ENCODE measurements at regions not wholly inside any gene's neighbourhood (a gene's known extent, or its start where the extent isn't known, plus 50 kb on each side); places are given as distances from the start of the nearest gene placed in this dataset.

DNA sequence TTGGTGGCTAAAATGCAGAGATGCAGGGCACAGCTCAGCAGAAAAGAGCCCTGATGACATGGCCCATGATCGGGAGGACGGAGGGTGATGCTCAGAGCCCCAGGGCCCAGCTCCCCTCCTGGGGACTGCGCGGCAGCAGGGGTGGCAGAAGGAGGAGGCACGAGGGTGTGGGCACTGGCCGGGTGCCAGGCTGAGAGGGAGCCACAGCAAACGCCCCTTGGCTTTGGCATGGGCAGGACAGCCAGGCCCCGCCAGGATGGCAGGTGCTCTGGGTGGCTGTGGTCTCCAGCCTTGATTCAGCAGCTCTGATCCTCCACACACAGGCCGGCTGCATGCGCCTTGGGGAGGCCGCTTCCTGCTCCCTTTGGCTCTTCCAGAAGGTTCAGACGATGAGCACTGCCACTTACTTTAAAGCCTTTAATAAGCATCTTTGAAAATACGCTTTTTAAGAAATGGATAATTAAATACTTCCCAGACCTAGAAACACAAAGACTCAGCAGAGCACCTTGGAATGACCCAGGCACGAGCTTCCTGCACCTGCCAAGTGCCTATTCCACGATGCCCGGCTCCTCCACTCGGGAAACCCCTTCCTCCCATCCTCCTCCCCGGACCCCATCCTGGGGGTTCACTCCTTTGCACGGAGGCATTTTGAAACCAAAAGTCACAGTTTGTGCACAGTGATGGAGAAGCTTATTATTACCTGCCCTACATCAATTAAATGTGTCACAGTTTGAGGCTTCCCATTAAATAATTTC lies 78.5 kb upstream of the SNTG2 start:
- 87% methylated on average over 19 of the region's 19 CpGs for WGBS
- no peak overlapping the region for H3K18ac ChIP-seq (ENCODE audit: low read depth in 1 of 2, low read length in 2 of 2)
- no peak for DNase-seq

DNA sequence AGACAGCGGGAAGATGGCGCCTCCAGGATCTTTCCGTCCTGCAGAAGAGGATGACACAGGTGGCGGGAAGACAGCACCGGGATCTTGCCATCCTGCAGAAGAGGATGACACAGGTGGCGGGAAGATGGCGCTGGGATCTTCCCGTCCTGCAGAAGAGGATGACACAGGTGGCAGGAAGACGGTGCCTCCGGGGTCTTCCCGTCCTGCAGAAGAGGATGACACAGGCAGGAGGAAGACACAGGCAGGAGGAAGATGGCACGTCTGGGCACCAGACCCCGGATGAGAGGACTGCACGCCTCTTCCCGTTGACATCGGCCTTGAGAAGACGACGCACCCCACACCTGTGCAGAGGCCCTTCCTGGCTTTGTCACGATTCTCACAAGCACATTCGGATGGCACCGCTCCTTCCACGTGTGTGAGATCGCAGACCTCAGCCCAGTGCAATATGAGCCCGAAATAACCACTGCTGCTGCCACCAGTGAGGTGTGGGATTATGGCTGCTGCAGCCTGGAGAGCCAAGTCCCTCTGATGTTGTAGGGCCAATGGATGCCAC lies 79.4 kb upstream of the SNTG2 start:
- H2BK5ac ChIP-seq (ENCODE audit: low read depth, low read length, poor library complexity, severe bottlenecking): no peak overlapping the region
- peaks cover 0 to 70% of the 10 kb centered on the region in 2 experiments for H3K27me3 ChIP-seq (ENCODE audit: control insufficient read depth in 1 of 2, insufficient read depth in 1 of 2, low read length in 2 of 2)
- peaks cover 2% of the 10 kb centered on the region for H3K4me1 ChIP-seq (ENCODE audit: control insufficient read depth, insufficient read depth, low read depth, low read length)
- H2AK5ac ChIP-seq (ENCODE audit: low read length, severe bottlenecking): no peak overlapping the region
- no peak overlapping the region for H4K8ac ChIP-seq (ENCODE audit: low read length)
- no peak overlapping the region for H2BK15ac ChIP-seq (ENCODE audit: low read depth, poor library complexity, severe bottlenecking)
- H4K91ac ChIP-seq (ENCODE audit: low read length): no peak overlapping the region
- H3K9ac ChIP-seq (ENCODE audit: low read length): no peak overlapping the region
- no peak overlapping the region for H3K4me3 ChIP-seq (ENCODE audit: insufficient read depth in 1 of 2, low read depth in 1 of 2, low read length in 2 of 2)
- H3K14ac ChIP-seq (ENCODE audit: low read length in 2 of 2): no peak overlapping the region
- no peaks in the 10 kb centered on the region for H3K36me3 ChIP-seq (ENCODE audit: control insufficient read depth in 1 of 2, insufficient read depth in 2 of 2, low read depth in 1 of 2, low read length in 2 of 2)
- no peak overlapping the region for H3K4ac ChIP-seq (ENCODE audit: low read depth in 1 of 2, low read length in 2 of 2)
- no peak overlapping the region for H3K4me2 ChIP-seq (ENCODE audit: low read length, poor library complexity, severe bottlenecking)
- no peak for DNase-seq
- H3K9me3 ChIP-seq (ENCODE audit: control insufficient read depth, low read length): no peaks in the 10 kb centered on the region
- WGBS: 86% methylated on average over 24 of the region's 24 CpGs
- no peak overlapping the region for H3K23ac ChIP-seq (ENCODE audit: low read length in 2 of 2)
- no peak overlapping the region for H2BK120ac ChIP-seq (ENCODE audit: low read depth, low read length)
- no peak overlapping the region for H3K18ac ChIP-seq (ENCODE audit: low read depth in 1 of 2, low read length in 2 of 2)
- H3K27ac ChIP-seq (ENCODE audit: low read length, poor library complexity, severe bottlenecking): no peak overlapping the region
- H2BK12ac ChIP-seq (ENCODE audit: low read length in 2 of 2): no peak overlapping the region
- no peak overlapping the region for H2AFZ ChIP-seq (ENCODE audit: low read depth, low read length)
- no peaks in the 10 kb centered on the region for H3K79me1 ChIP-seq (replicated peaks; ENCODE audit: low read length, poor library complexity, severe bottlenecking)

More for the DNA sequence above, 78.5 kb upstream of the SNTG2 start:
- Histone ChIP-seq H3K79me1 (replicated peaks; ENCODE audit: low read length, poor library complexity, severe bottlenecking) (no peaks in the 10 kb centered on the region), H3K14ac (ENCODE audit: low read length in 2 of 2) (no peak overlapping the region), H3K9me3 (ENCODE audit: control insufficient read depth, low read length) (no peaks in the 10 kb centered on the region), H2BK5ac (ENCODE audit: low read depth, low read length, poor library complexity, severe bottlenecking) (no peak overlapping the region), H3K4me2 (ENCODE audit: low read length, poor library complexity, severe bottlenecking) (no peak overlapping the region), H3K27ac (ENCODE audit: low read length, poor library complexity, severe bottlenecking) (no peak overlapping the region), H4K91ac (ENCODE audit: low read length) (no peak overlapping the region), H3K4ac (ENCODE audit: low read depth in 1 of 2, low read length in 2 of 2) (no peak overlapping the region), H3K4me3 (ENCODE audit: insufficient read depth in 1 of 2, low read depth in 1 of 2, low read length in 2 of 2) (no peak overlapping the region), H2BK15ac (ENCODE audit: low read depth, poor library complexity, severe bottlenecking) (no peak overlapping the region), H3K27me3 (ENCODE audit: control insufficient read depth in 1 of 2, insufficient read depth in 1 of 2, low read length in 2 of 2) (peaks cover 0 to 61% of the 10 kb centered on the region in 2 experiments), H3K23ac (ENCODE audit: low read length in 2 of 2) (no peak overlapping the region), H4K8ac (ENCODE audit: low read length) (no peak overlapping the region), H3K36me3 (ENCODE audit: control insufficient read depth in 1 of 2, insufficient read depth in 2 of 2, low read depth in 1 of 2, low read length in 2 of 2) (no peaks in the 10 kb centered on the region), H3K4me1 (ENCODE audit: control insufficient read depth, insufficient read depth, low read depth, low read length) (peaks cover 2% of the 10 kb centered on the region), H3K9ac (ENCODE audit: low read length) (no peak overlapping the region), H2BK12ac (ENCODE audit: low read length in 2 of 2) (no peak overlapping the region), H2BK120ac (ENCODE audit: low read depth, low read length) (no peak overlapping the region), H2AFZ (ENCODE audit: low read depth, low read length) (no peak overlapping the region), H2AK5ac (ENCODE audit: low read length, severe bottlenecking) (no peak overlapping the region)

- H3K27ac ChIP-seq (ENCODE audit: low read length, poor library complexity, severe bottlenecking): no peak overlapping the region
These were observed 80.2 kb upstream of the SNTG2 start for GRCh38 chr2:870426-870825.

DNA sequence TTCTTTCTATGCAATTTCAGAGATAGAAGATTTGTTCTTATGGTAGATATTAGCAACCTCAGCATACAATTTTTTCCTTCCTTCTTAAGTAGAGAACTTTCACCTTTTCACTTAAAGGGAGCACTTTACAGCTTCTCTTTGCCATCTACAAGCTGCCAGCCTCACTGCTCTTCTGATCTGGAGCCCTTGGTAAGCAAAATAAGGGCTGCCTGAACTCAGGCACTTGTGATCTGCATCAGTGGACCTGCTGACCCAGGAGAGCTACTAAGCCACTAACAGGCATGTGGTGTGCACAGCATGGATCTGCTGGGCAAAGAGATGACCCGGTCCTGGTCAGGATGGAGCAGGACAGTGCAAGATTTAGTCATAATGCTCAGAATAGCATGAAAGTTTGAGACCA lies 80.8 kb upstream of the SNTG2 start:
- Histone ChIP-seq H3K27me3 (ENCODE audit: control insufficient read depth in 1 of 2, insufficient read depth in 1 of 2, low read length in 2 of 2) (peaks cover 0 to 73% of the 10 kb centered on the region in 2 experiments), H3K23ac (ENCODE audit: low read length in 2 of 2) (no peak overlapping the region), H3K27ac (ENCODE audit: low read length, poor library complexity, severe bottlenecking) (no peak overlapping the region), H4K91ac (ENCODE audit: low read length) (no peak overlapping the region), H3K4me1 (ENCODE audit: control insufficient read depth, insufficient read depth, low read depth, low read length) (peaks cover 2% of the 10 kb centered on the region), H2AK5ac (ENCODE audit: low read length, severe bottlenecking) (no peak overlapping the region), H2AFZ (ENCODE audit: low read depth, low read length) (no peak overlapping the region), H3K4me2 (ENCODE audit: low read length, poor library complexity, severe bottlenecking) (no peak overlapping the region), H3K36me3 (ENCODE audit: control insufficient read depth in 1 of 2, insufficient read depth in 2 of 2, low read depth in 1 of 2, low read length in 2 of 2) (no peaks in the 10 kb centered on the region), H2BK12ac (ENCODE audit: low read length in 2 of 2) (no peak overlapping the region), H3K9me3 (ENCODE audit: control insufficient read depth, low read length) (no peaks in the 10 kb centered on the region), H3K9ac (ENCODE audit: low read length) (no peak overlapping the region), H3K18ac (ENCODE audit: low read depth in 1 of 2, low read length in 2 of 2) (no peak overlapping the region), H4K8ac (ENCODE audit: low read length) (no peak overlapping the region), H2BK5ac (ENCODE audit: low read depth, low read length, poor library complexity, severe bottlenecking) (no peak overlapping the region), H3K4ac (ENCODE audit: low read depth in 1 of 2, low read length in 2 of 2) (no peak overlapping the region), H2BK15ac (ENCODE audit: low read depth, poor library complexity, severe bottlenecking) (no peak overlapping the region), H3K4me3 (ENCODE audit: insufficient read depth in 1 of 2, low read depth in 1 of 2, low read length in 2 of 2) (no peak overlapping the region), H3K14ac (ENCODE audit: low read length in 2 of 2) (no peak overlapping the region), H3K79me1 (replicated peaks; ENCODE audit: low read length, poor library complexity, severe bottlenecking) (no peaks in the 10 kb centered on the region), H2BK120ac (ENCODE audit: low read depth, low read length) (no peak overlapping the region)
- no peak for DNase-seq
- WGBS: no CpG with 5 or more reads among the region's 1 CpG

More at GRCh38 chr2:870426-870825, 80.2 kb upstream of the SNTG2 start:
- no peak for DNase-seq
- Histone ChIP-seq H3K23ac (ENCODE audit: low read length in 2 of 2) (no peak overlapping the region), H2AFZ (ENCODE audit: low read depth, low read length) (no peak overlapping the region), H3K4me3 (ENCODE audit: insufficient read depth in 1 of 2, low read depth in 1 of 2, low read length in 2 of 2) (no peak overlapping the region), H2BK15ac (ENCODE audit: low read depth, poor library complexity, severe bottlenecking) (no peak overlapping the region), H3K4me2 (ENCODE audit: low read length, poor library complexity, severe bottlenecking) (no peak overlapping the region), H2BK5ac (ENCODE audit: low read depth, low read length, poor library complexity, severe bottlenecking) (no peak overlapping the region), H4K8ac (ENCODE audit: low read length) (no peak overlapping the region), H4K91ac (ENCODE audit: low read length) (no peak overlapping the region), H2BK12ac (ENCODE audit: low read length in 2 of 2) (no peak overlapping the region), H3K4ac (ENCODE audit: low read depth in 1 of 2, low read length in 2 of 2) (no peak overlapping the region), H3K9me3 (ENCODE audit: control insufficient read depth, low read length) (no peaks in the 10 kb centered on the region), H2BK120ac (ENCODE audit: low read depth, low read length) (no peak overlapping the region), H3K4me1 (ENCODE audit: control insufficient read depth, insufficient read depth, low read depth, low read length) (peaks cover 2% of the 10 kb centered on the region), H3K14ac (ENCODE audit: low read length in 2 of 2) (no peak overlapping the region), H2AK5ac (ENCODE audit: low read length, severe bottlenecking) (no peak overlapping the region), H3K9ac (ENCODE audit: low read length) (no peak overlapping the region), H3K79me1 (replicated peaks; ENCODE audit: low read length, poor library complexity, severe bottlenecking) (no peaks in the 10 kb centered on the region), H3K36me3 (ENCODE audit: control insufficient read depth in 1 of 2, insufficient read depth in 2 of 2, low read depth in 1 of 2, low read length in 2 of 2) (no peaks in the 10 kb centered on the region), H3K27me3 (ENCODE audit: control insufficient read depth in 1 of 2, insufficient read depth in 1 of 2, low read length in 2 of 2) (peaks cover 0 to 70% of the 10 kb centered on the region in 2 experiments), H3K18ac (ENCODE audit: low read depth in 1 of 2, low read length in 2 of 2) (no peak overlapping the region)
- 92% methylated on average over 5 of the region's 8 CpGs for WGBS

Measured in mesenchymal stem cell (in vitro differentiated cells and primary cell).